GM10266 (cell line): ENCODE measurements at regions not wholly inside any gene's neighbourhood (a gene's known extent, or its start where the extent isn't known, plus 50 kb on each side); places are given as distances from the start of the nearest gene placed in this dataset.

Source experiments
- DNase-seq: peaks from one replicate; pipeline ENCODE4 v3.0.0; 2012; ENCODE audit errors: extremely low spot score
- TF ChIP-seq, protein P1 (sequence below): IDR thresholded peaks from 2 replicates; pipeline ENCODE4 v1.5.1; 2012; ENCODE audit warnings: mild to moderate bottlenecking, low read depth; ENCODE audit not compliant: control insufficient read depth, insufficient read depth; ENCODE audit errors: missing control alignments

- DNase-seq, result no peak
- TF ChIP-seq, protein P1, sequence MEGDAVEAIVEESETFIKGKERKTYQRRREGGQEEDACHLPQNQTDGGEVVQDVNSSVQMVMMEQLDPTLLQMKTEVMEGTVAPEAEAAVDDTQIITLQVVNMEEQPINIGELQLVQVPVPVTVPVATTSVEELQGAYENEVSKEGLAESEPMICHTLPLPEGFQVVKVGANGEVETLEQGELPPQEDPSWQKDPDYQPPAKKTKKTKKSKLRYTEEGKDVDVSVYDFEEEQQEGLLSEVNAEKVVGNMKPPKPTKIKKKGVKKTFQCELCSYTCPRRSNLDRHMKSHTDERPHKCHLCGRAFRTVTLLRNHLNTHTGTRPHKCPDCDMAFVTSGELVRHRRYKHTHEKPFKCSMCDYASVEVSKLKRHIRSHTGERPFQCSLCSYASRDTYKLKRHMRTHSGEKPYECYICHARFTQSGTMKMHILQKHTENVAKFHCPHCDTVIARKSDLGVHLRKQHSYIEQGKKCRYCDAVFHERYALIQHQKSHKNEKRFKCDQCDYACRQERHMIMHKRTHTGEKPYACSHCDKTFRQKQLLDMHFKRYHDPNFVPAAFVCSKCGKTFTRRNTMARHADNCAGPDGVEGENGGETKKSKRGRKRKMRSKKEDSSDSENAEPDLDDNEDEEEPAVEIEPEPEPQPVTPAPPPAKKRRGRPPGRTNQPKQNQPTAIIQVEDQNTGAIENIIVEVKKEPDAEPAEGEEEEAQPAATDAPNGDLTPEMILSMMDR, result no peak
Observed at GRCh38 chr5:15447209-15447608, 52.8 kb upstream of the FBXL7 start.

DNA sequence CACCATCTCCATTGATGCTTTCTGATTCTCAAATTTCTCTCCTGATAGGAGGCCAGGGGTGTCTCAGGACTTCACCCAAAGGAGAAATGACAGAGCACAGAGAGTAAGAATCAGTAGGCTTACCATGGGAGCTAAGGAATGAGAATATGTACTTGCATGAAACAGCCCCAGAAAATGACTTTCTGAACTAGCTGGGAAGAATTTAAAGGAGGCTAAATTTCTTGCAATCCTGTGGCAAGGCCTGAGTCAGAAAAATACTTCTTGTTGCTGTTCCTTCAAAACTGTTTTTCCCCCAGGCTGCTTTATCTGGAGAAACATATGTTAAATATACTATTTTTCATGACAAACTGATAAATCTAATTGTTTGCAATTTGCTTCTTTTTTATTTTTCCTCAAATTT is 53.4 kb upstream of the FBXL7 start:
- TF ChIP-seq, protein P1, result no peak
- no peak for DNase-seq

DNA sequence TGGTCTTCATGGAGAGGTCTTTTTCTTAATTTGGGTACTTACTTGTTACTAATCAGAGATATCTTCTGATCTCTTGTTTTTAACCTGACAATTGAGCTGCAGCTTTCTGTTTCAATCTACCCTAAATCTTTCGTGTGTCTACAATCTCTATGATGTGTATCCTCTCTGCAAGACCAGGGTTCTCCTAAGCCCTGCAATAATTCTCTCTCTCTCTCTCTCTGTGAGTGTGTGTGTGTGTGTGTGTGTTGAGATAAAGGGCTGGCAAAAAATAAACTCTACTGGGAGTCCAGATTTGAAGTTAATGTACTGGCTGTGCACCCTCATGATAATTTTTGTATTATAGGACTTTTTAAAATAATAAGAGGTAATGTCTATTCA is 57.8 kb upstream of the FBXL7 start:
- TF ChIP-seq, protein P1, result no peak
- no peak for DNase-seq

DNA sequence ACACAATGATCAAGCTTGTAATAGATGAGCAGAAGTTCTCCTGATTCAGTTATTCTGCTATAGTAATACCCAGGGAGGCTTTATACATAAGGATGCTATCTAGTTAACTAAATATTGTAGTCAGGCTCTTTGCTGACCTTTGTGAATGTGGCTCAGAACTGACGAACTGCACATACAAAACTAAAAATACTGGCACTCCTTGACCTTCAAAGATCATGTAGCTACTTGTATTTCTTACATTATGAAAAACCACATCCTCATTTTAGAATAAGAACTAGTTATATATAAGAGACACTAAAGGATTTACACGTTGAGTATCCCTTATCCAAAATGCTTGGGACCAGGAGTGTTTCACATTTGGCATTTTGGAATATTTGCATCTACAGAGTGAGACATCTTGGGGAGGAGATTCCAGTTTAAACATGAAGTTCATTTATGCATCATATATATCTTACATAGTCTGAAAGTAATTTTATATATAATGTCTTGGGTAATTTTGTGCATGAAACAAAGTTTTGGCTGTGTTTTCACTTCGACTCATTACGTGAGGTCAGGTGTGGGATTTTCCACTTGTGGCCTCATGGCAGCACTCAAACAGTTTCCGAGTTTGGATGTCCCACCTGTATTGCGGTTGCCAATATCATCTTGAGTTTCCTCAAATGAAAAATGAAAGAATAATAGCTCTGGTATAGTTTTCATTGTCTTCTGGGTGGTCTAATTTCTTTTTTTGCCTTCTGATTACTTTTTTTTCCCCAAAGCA is 58.4 kb upstream of the FBXL7 start:
- TF ChIP-seq, protein P1, result no peak
- DNase-seq, result no peak

DNA sequence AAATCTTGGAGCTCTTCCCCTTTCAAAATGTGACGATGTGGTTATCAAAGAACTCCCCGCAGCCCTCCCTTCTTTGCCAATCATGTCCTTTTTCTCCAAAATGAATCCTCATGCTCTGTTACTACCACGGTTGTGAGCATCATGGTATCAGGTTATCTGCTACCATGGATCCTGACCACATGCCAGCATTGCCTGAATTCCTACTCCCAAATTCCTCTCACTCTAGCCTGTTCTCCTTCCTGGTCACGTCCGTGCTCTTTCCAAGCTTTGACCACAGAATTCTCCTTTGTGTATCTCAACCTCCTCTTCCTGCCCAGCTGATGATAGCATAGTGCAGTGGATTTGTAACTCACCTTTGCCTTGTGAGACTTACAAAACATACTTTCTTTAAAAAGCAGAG is 59.5 kb upstream of the FBXL7 start:
- DNase-seq, result no peak
- TF ChIP-seq, protein P1, result no peak

DNA sequence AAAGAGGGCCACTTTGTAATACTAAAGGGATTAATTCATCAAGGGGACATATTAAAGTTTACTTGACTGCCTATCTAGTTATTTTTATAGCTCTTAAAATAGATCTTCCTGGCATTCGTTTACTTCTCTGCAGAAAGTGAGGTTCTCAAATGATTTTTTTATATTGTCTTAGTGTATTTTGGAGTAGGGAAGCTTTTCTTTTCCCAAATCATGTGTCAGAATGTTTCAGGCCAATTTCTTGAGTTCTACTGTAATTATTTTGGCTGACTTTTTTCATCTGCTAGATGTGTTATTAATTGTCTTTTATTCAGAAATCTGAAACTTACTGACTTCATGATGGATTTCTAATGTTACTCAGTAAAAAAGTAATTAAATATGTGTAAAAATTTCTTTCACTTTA is 60.2 kb upstream of the FBXL7 start:
- DNase-seq, result no peak
- TF ChIP-seq, protein P1, result no peak

GRCh38 chr5:15433709-15434108 is 66.3 kb upstream of the FBXL7 start:
- TF ChIP-seq, protein P1, result no peak
- DNase-seq, result no peak
